Sigmoid colon (tissue), 4 donors: ENCODE measurements at regions not wholly inside any gene's neighbourhood (a gene's known extent, or its start where the extent isn't known, plus 50 kb on each side); places are given as distances from the start of the nearest gene placed in this dataset.

ENCODE experiments used
- CTCF ChIP-seq, 4 experiments: fragments of 450-650 bp in 3 of 4; fragments of 200-600 bp in 1 of 4; IDR thresholded peaks; one replicate each; pipeline ENCODE4 v1.5.1; 2016 to 2019; ENCODE audit warnings: antibody characterized with exemption in 4 of 4, mild to moderate bottlenecking in 3 of 4, moderate library complexity in 2 of 4
- EP300 ChIP-seq, 4 donors: sonication (generic); formaldehyde crosslinking; IDR thresholded peaks; one replicate each; pipeline ENCODE4 v1.6.1; 2017; ENCODE audit warnings: antibody characterized with exemption in 4 of 4
- POLR2A ChIP-seq, 2 donors: fragments of 450-650 bp; IDR thresholded peaks; one replicate each; pipeline ENCODE4 v1.6.1; 2016; ENCODE audit warnings: antibody characterized with exemption in 2 of 2, mild to moderate bottlenecking in 2 of 2, moderate library complexity in 2 of 2
- POLR2AphosphoS5 ChIP-seq, 4 donors: sonication (generic); formaldehyde crosslinking; IDR thresholded peaks; one replicate each; pipeline ENCODE4 v1.6.1; 2017; ENCODE audit warnings: antibody characterized with exemption in 4 of 4

GRCh38 chr20:24773751-24774201 is 175.3 kb upstream of the CST7 start:
- TF ChIP-seq CTCF (IDR thresholded peaks at IDR 0.05) (no peak), POLR2AphosphoS5 (IDR thresholded peaks at IDR 0.05) (no peak), POLR2A (IDR thresholded peaks at IDR 0.05) (no peak), EP300 (IDR thresholded peaks at IDR 0.05) (no peak)
